ENCODE measurements at regions not wholly inside any gene's neighbourhood (a gene's known extent, or its start where the extent isn't known, plus 50 kb on each side); places are given as distances from the start of the nearest gene placed in this dataset.

GRCh38 chr6:4592026-4592425 is 184.2 kb upstream of the CDYL start:
- Histone ChIP-seq H3K27me3 (ENCODE audit: insufficient read depth, low read depth, low read length) (no peaks in the 10 kb centered on the region), H3K9me2 (ENCODE audit: insufficient read depth, low read length) (no peaks in the 10 kb centered on the region), H3K4me3 (ENCODE audit: low read length) (no peak overlapping the region), H3K9ac (ENCODE audit: low read length) (no peak overlapping the region), H4K20me1 (ENCODE audit: insufficient read depth) (no peaks in the 10 kb centered on the region), H3K36me3 (ENCODE audit: insufficient read depth, low read length) (no peaks in the 10 kb centered on the region), H3K9me3 (ENCODE audit: low read length) (no peaks in the 10 kb centered on the region), H2AFZ (ENCODE audit: low read depth, low read length) (no peak overlapping the region), H3K79me2 (replicated peaks; ENCODE audit: insufficient read depth, low read length) (no peaks in the 10 kb centered on the region), H3F3A (ENCODE audit: insufficient read depth, low read length, poor library complexity, severe bottlenecking) (no peaks in the 10 kb centered on the region), H3K27ac (ENCODE audit: low read length) (no peak overlapping the region), H3K4me2 (ENCODE audit: low read length) (no peak overlapping the region)
- TF ChIP-seq TAF1 (IDR thresholded peaks at IDR 0.05; ENCODE audit: low read depth) (no peak), EZH2 (IDR thresholded peaks at IDR 0.05; ENCODE audit: borderline replicate concordance, insufficient read depth, low read length, poor library complexity, severe bottlenecking) (no peak), CTCF (IDR thresholded peaks at IDR 0.05; ENCODE audit: poor library complexity, severe bottlenecking) (no peak), SMC3 (conservative IDR thresholded peaks at IDR 0.05; ENCODE audit: poor library complexity) (no peak), EP300 (conservative IDR thresholded peaks at IDR 0.05; ENCODE audit: poor library complexity, severe bottlenecking) (no peak), MXI1 (conservative IDR thresholded peaks at IDR 0.05; ENCODE audit: poor library complexity, severe bottlenecking) (no peak), RAD21 (conservative IDR thresholded peaks at IDR 0.05) (no peak), REST (IDR thresholded peaks at IDR 0.05; ENCODE audit: borderline replicate concordance) (no peak)

- no peaks in the 10 kb centered on the region for H4K20me1 ChIP-seq (ENCODE audit: insufficient read depth)
- no peak overlapping the region for H3K4me3 ChIP-seq (ENCODE audit: low read length)
- no peaks in the 10 kb centered on the region for H3F3A ChIP-seq (ENCODE audit: insufficient read depth, low read length, poor library complexity, severe bottlenecking)
- H2AFZ ChIP-seq (ENCODE audit: low read depth, low read length) = no peak overlapping the region
- H3K36me3 ChIP-seq (ENCODE audit: insufficient read depth, low read length) = no peaks in the 10 kb centered on the region
- H3K9ac ChIP-seq (ENCODE audit: low read length) = no peak overlapping the region
- no peaks in the 10 kb centered on the region for H3K9me3 ChIP-seq (ENCODE audit: low read length)
- no peak for TF ChIP-seq TAF1 (IDR thresholded peaks at IDR 0.05; ENCODE audit: low read depth)
- no peak for TF ChIP-seq EP300 (conservative IDR thresholded peaks at IDR 0.05; ENCODE audit: poor library complexity, severe bottlenecking)
- no peak for TF ChIP-seq SMC3 (conservative IDR thresholded peaks at IDR 0.05; ENCODE audit: poor library complexity)
- TF ChIP-seq CTCF (IDR thresholded peaks at IDR 0.05; ENCODE audit: poor library complexity, severe bottlenecking) = no peak
- TF ChIP-seq MXI1 (conservative IDR thresholded peaks at IDR 0.05; ENCODE audit: poor library complexity, severe bottlenecking) = no peak
- TF ChIP-seq EZH2 (IDR thresholded peaks at IDR 0.05; ENCODE audit: borderline replicate concordance, insufficient read depth, low read length, poor library complexity, severe bottlenecking) = no peak
- TF ChIP-seq REST (IDR thresholded peaks at IDR 0.05; ENCODE audit: borderline replicate concordance) = no peak
- TF ChIP-seq RAD21 (conservative IDR thresholded peaks at IDR 0.05) = no peak
- TF ChIP-seq POLR2AphosphoS5 (IDR thresholded peaks at IDR 0.05) = no peak
- H3K79me2 ChIP-seq (replicated peaks; ENCODE audit: insufficient read depth, low read length) = no peaks in the 10 kb centered on the region
- no peak overlapping the region for H3K4me2 ChIP-seq (ENCODE audit: low read length)
- H3K9me2 ChIP-seq (ENCODE audit: insufficient read depth, low read length) = no peaks in the 10 kb centered on the region
- no peak overlapping the region for H3K27ac ChIP-seq (ENCODE audit: low read length)
- H3K27me3 ChIP-seq (ENCODE audit: insufficient read depth, low read depth, low read length) = no peaks in the 10 kb centered on the region
Measured at GRCh38 chr6:4591218-4591617, 185.0 kb upstream of the CDYL start.
